Gastrocnemius medialis (tissue), 4 donors: ENCODE measurements at regions not wholly inside any gene's neighbourhood (a gene's known extent, or its start where the extent isn't known, plus 50 kb on each side); places are given as distances from the start of the nearest gene placed in this dataset.

Experiments
- ATAC-seq, 2 donors: fragments of 150-250 bp; one replicate each; pipeline ENCODE4 v1.9.1; 2016
- DNase-seq, 2 donors: peaks; one replicate each; pipeline ENCODE4 v3.0.0-alpha.2; 2019
- H3K27ac ChIP-seq, 4 donors: fragments of 200-600 bp; sonication (generic); 1 replicate in 1 of 4; 2 replicates in 3 of 4; pipeline ENCODE4 v1.5.1; 2016 to 2018; ENCODE audit warnings: mild to moderate bottlenecking in 2 of 4, moderate library complexity in 1 of 4
- H3K27me3 ChIP-seq, 3 donors: fragments of 200-600 bp; sonication (generic) in 2 of 3; 1 replicate in 1 of 3; 2 replicates in 2 of 3; pipeline versions ENCODE4 v1.5.1 to v1.6.0; 2016 to 2019; ENCODE audit warnings: mild to moderate bottlenecking in 1 of 3, moderate library complexity in 1 of 3
- H3K36me3 ChIP-seq, 2 donors: fragments of 200-600 bp; sonication (generic) in 1 of 2; one replicate each; pipeline ENCODE4 v1.5.1; 2017 to 2018
- H3K4me1 ChIP-seq, 2 donors: fragments of 200-600 bp; sonication (generic) in 1 of 2; one replicate each; pipeline ENCODE4 v1.5.1; 2016 to 2017; ENCODE audit warnings: mild to moderate bottlenecking in 2 of 2
- H3K4me3 ChIP-seq, 4 donors: fragments of 200-600 bp; sonication (generic) in 3 of 4; 1 replicate in 1 of 4; 2 replicates in 3 of 4; pipeline ENCODE4 v1.5.1; 2016 to 2019; ENCODE audit warnings: mild to moderate bottlenecking in 2 of 4
- H3K9me3 ChIP-seq, 3 donors: fragments of 200-600 bp; sonication (generic) in 2 of 3; 1 replicate in 1 of 3; 2 replicates in 2 of 3; pipeline ENCODE4 v1.5.1; 2016 to 2019
- POLR2A ChIP-seq, 2 donors: fragments of 450-650 bp; IDR thresholded peaks; one replicate each; pipeline ENCODE4 v1.6.1; 2017; ENCODE audit warnings: antibody characterized with exemption in 2 of 2, mild to moderate bottlenecking in 2 of 2, moderate library complexity in 2 of 2
- in situ Hi-C, 4 donors: fragments of 200-750 bp; cut with MboI; loops; one replicate each; pipeline versions ENCODE4 v1.15.0 to v1.8.0; 2017; ENCODE audit warnings: low sequenced_read_pairs in 4 of 4
- intact Hi-C: fragments of 100-400 bp; cut with DNase I; formaldehyde crosslinking; loops from one replicate; pipeline ENCODE4 v1.15.1; 2023; ENCODE audit warnings: low total_unique reads
- TF ChIP-seq, protein P1 (sequence below), 5 experiments: fragments of 450-650 bp in 3 of 5; fragments of 200-600 bp in 2 of 5; sonication (generic) in 2 of 5; IDR thresholded peaks in 4 of 5; conservative IDR thresholded peaks in 1 of 5; 1 replicate in 4 of 5; 2 replicates in 1 of 5; pipeline ENCODE4 v1.5.1; 2016 to 2019; ENCODE audit warnings: antibody characterized with exemption in 5 of 5, mild to moderate bottlenecking in 3 of 5, moderate library complexity in 3 of 5

DNA sequence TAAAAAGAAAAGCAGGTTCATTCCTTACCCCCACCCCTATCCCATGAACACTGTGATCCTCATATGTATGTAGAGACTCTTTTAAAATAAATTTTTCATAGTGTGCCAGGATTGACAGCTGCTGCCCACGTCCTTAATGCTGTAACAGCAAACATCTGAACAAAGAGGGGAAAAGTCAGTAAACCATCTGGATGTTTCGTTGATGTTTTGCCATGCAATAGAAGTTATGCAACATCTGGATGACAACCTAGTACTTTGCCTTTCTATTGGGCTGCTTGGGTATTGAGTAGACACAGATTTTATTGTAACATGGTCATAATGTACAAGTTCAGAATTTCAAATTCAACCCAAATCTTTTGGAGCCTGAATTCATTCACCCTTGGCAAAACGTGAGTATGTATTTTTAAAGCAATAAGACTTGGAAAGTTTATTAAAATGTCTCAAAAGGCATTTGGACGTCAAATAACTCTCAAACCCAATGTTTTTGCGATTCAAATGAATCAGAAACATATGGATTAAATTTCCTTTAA, 500.3 kb downstream of the DHX35 start:
- no peaks in the 10 kb centered on the region for H3K36me3 ChIP-seq
- in situ Hi-C loops = no loop called here
- TF ChIP-seq POLR2A (IDR thresholded peaks at IDR 0.05) = no peak
- TF ChIP-seq, protein P1, sequence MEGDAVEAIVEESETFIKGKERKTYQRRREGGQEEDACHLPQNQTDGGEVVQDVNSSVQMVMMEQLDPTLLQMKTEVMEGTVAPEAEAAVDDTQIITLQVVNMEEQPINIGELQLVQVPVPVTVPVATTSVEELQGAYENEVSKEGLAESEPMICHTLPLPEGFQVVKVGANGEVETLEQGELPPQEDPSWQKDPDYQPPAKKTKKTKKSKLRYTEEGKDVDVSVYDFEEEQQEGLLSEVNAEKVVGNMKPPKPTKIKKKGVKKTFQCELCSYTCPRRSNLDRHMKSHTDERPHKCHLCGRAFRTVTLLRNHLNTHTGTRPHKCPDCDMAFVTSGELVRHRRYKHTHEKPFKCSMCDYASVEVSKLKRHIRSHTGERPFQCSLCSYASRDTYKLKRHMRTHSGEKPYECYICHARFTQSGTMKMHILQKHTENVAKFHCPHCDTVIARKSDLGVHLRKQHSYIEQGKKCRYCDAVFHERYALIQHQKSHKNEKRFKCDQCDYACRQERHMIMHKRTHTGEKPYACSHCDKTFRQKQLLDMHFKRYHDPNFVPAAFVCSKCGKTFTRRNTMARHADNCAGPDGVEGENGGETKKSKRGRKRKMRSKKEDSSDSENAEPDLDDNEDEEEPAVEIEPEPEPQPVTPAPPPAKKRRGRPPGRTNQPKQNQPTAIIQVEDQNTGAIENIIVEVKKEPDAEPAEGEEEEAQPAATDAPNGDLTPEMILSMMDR (IDR thresholded peaks at IDR 0.05 in 4 of 5, conservative IDR thresholded peaks at IDR 0.05 in 1 of 5) = no peak
- H3K27ac ChIP-seq = no peak overlapping the region
- H3K9me3 ChIP-seq = no peaks in the 10 kb centered on the region
- DNase-seq = no peak
- no peak for ATAC-seq
- no peaks in the 10 kb centered on the region for H3K27me3 ChIP-seq
- H3K4me1 ChIP-seq = no peaks in the 10 kb centered on the region
- H3K4me3 ChIP-seq = no peak overlapping the region
- intact Hi-C loops = no loop called here

DNA sequence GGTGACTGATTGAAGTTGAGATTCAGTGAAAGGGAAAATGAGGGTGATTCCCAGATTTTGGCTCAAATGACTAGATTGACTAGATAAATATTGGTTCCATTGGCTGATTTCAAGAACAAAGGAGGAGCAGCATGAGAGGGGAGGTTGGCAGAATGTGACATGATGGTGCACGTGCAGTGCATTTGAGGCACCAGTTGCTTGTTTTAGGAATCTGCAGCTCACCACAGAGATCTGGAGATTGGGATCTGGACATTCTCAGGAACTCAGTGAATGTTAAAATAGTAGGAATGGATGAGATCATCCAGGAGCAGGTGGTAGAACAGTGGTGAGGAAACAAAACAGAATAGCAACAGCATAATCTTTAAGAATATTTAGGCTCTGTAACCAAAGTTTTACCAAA, 496.3 kb downstream of the DHX35 start:
- H3K4me3 ChIP-seq = no peak overlapping the region
- in situ Hi-C loops = no loop called here

GRCh38 chr20:39453890-39454289, 491.7 kb downstream of the DHX35 start:
- Histone ChIP-seq H3K4me1 (no peaks in the 10 kb centered on the region), H3K27ac (no peak overlapping the region), H3K27me3 (no peaks in the 10 kb centered on the region), H3K4me3 (no peak overlapping the region), H3K9me3 (no peaks in the 10 kb centered on the region), H3K36me3 (no peaks in the 10 kb centered on the region)
- TF ChIP-seq POLR2A (IDR thresholded peaks at IDR 0.05) = no peak
- DNase-seq (no peak), ATAC-seq (no peak)
- intact Hi-C loops (no loop called here), in situ Hi-C loops (no loop called here)

More for the DNA sequence above, 496.3 kb downstream of the DHX35 start:
- H3K4me1 ChIP-seq = no peaks in the 10 kb centered on the region
- ATAC-seq = no peak
- H3K27me3 ChIP-seq = no peaks in the 10 kb centered on the region
- H3K9me3 ChIP-seq = no peaks in the 10 kb centered on the region
- no peak for DNase-seq
- no peak overlapping the region for H3K27ac ChIP-seq
- intact Hi-C loops = no loop called here
- TF ChIP-seq POLR2A (IDR thresholded peaks at IDR 0.05) = no peak
- TF ChIP-seq, protein P1 (IDR thresholded peaks at IDR 0.05 in 4 of 5, conservative IDR thresholded peaks at IDR 0.05 in 1 of 5) = no peak
- no peaks in the 10 kb centered on the region for H3K36me3 ChIP-seq

DNA sequence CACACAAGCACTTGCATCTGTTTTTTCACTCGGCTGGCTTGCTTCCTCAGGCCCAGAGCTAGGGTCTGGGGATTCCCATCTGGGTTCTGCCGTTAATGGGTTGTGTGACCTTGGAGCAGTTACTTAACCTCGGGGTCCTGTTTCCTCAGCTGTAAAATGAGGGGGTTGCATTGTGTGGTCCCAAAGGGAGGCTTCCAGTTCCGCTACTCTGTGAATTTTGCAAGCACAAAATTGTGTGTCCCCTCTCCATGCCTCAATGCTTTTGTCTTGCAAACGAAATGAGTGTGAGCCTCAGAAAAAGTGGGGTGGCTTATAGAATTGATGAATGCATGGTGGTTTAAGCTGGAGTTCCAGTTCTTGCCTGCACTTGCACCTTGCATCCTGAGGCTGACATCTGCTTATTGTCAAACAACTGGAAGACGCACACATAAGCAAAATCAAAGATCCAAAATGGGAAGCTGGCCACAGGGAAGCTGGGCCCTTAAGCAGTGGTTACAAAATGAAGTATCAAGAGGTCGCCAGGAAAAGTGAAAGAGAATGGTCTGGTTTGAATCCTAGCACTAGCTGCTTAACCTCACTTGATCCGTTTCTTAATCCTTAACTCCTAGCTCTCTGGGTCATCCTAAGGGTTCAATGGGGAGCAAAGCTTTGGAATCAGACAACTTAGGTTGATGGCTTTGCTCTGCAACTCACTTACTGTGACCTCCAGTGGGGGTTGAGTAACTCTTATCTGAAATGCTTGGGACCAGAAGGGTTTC, 490.6 kb downstream of the DHX35 start:
- intact Hi-C loops = no loop called here
- no peak for ATAC-seq
- Histone ChIP-seq H3K36me3 (no peaks in the 10 kb centered on the region), H3K27me3 (no peaks in the 10 kb centered on the region), H3K4me1 (no peaks in the 10 kb centered on the region), H3K9me3 (no peaks in the 10 kb centered on the region), H3K27ac (no peak overlapping the region), H3K4me3 (no peak overlapping the region)
- DNase-seq = no peak
- TF ChIP-seq, protein P1 (IDR thresholded peaks at IDR 0.05 in 4 of 5, conservative IDR thresholded peaks at IDR 0.05 in 1 of 5) = no peak
- no peak for TF ChIP-seq POLR2A (IDR thresholded peaks at IDR 0.05)
- in situ Hi-C loops = no loop called here

DNA sequence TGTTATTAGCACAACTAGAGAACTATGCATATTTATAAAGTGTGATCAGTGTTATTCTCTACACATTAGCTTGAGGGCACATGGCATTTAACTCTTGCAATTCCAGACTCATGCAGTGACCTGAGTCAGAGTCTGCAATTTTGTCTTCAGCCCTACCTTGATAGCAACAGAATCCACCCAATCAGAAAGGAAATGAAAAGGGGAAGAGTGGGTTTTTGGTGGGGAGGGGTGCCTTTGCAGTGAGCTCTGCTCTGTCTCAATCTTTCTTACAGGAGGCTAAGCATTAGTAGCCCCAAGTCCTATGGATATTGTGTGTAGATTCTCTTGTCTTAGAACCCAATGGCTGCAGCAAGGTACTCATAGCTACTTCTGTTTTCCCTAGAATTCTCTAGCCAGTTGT, 489.2 kb downstream of the DHX35 start:
- TF ChIP-seq, protein P1 (IDR thresholded peaks at IDR 0.05 in 4 of 5, conservative IDR thresholded peaks at IDR 0.05 in 1 of 5) = no peak
- no peak for TF ChIP-seq POLR2A (IDR thresholded peaks at IDR 0.05)
- no peaks in the 10 kb centered on the region for H3K36me3 ChIP-seq
- no peaks in the 10 kb centered on the region for H3K9me3 ChIP-seq
- ATAC-seq (no peak), DNase-seq (no peak)
- intact Hi-C loops (no loop called here), in situ Hi-C loops (no loop called here)
- H3K4me3 ChIP-seq = no peak overlapping the region
- H3K4me1 ChIP-seq = no peaks in the 10 kb centered on the region
- no peaks in the 10 kb centered on the region for H3K27me3 ChIP-seq
- no peak overlapping the region for H3K27ac ChIP-seq
